Activated CD4-positive, alpha-beta T cell treated with anti-CD3 and anti-CD28 coated beads, Interleukin-2, amount 50 U/mL, for 16 hours (primary cell): ENCODE measurements at regions not wholly inside any gene's neighbourhood (a gene's known extent, or its start where the extent isn't known, plus 50 kb on each side); places are given as distances from the start of the nearest gene placed in this dataset.
"Not testable (repeated sequence)": the region's sequence is repeated elsewhere in the genome, so short reads cannot be mapped to it uniquely, and the experiment has no call there.

Source experiments
- DNase-seq: peaks from one replicate; pipeline ENCODE4 v3.0.0-alpha.2; 2020

DNA sequence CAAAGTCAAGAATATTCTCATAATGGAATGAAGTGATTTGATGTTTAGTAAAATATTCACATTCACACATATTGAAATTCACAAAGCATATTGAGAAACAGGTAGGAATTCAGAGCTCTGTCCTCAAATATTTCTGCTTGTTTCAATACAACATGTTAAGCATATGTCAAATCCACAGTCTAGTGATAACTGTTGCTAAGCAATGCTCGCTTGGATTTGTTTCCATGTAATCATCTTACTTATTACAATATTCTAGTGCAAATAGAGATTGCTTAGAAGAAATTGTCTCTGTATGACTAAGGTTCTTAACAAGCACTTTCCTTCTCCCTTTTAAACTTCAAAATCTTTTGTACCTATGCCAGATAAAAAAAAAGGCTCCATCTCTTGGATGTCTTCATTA, 995.7 kb downstream of the CDH18 start:
- no peak for DNase-seq

DNA sequence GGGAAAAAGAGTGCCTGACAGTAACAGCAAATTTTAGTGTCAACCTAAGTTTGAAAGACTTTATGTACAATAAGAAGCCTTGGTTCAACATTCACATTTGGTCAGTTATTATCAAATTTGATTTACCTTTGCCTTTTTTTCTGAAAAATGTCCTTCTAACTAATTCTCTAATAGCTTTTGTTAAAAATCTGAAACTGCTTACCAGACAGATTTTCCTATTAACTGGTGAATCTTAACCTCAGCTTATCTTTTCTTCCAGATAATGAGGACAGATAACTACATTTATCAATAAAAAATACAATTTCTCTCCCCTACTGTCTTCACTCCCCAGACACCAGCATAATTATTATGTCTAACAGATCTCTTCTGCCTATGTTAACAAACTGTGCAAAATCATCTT, 988.5 kb downstream of the CDH18 start:
- DNase-seq = no peak

DNA sequence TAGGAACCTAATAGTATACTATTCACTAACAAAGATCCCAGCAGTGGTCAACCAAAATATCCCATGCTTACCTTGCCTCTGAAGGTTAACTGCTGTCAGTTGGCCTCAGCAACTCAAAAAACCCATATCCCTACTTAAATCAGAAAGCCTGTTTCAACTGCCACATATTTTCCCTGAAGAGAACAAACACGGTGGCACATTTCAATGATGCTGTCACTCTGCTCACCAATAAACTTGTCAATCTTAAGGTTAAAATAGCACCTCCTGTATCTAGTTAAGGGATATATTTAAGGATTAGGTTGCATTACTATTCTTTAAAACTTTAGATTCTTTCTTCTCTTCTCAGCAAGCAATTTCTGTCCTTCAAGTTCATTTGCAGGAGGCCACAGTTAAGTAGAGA, 986.9 kb downstream of the CDH18 start:
- no peak for DNase-seq

DNA sequence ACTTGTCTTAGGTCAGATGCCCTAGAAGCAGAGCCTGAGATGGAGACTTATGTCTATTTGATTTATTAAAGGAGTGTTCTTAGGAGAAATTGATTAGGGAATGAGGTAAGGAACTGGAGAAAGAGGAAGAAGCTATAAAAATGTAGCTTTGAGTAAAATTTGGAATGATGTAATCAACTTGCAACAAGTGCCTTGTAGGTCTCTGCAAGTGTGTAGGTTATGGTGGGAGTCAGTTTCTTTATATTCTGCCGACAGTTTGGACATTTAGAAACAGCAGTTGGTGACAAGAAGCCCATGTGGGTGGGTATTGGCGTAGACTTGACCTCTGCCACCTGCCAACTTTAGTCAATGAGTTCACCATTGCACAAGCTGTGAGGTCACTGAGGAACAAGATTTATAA, 986.5 kb downstream of the CDH18 start:
- DNase-seq = no peak

DNA sequence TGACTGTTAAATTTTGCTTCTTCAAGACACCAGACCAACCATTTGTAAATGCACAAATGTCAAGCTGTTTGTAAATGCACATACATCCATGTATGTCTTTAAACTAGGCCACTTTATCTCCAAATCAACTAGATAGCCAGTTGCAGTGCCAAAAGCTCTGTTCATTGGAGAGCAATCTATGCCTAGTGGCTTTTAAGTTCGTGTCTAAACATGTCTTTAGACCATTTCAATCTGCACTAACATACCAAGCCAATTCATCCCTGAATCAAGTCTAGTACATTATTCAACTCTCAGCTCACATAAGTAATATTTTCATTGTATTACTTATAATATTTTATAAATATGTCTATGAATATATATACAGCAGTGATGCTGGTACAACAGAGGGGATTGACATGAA, 985.9 kb downstream of the CDH18 start:
- no peak for DNase-seq

DNA sequence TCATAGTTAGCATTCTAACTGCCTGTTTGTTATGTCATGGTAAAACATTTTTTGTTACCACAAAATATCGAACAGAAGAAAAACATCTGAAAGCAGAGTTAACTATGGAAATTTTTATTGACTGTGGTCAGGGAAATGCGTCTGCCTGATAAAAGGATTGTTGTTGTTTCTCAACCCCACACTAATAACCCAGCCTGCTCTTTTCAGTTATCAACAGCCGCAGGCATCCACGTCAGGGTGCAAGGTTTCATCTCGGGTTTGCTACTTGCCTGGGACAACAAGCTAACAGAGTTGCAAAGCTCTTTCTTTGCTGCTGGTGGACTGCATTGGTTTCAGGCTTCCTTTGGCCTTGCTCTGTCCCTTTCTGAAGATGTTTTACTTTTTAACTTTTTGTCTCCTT, 969.2 kb downstream of the CDH18 start:
- no peak for DNase-seq

DNA sequence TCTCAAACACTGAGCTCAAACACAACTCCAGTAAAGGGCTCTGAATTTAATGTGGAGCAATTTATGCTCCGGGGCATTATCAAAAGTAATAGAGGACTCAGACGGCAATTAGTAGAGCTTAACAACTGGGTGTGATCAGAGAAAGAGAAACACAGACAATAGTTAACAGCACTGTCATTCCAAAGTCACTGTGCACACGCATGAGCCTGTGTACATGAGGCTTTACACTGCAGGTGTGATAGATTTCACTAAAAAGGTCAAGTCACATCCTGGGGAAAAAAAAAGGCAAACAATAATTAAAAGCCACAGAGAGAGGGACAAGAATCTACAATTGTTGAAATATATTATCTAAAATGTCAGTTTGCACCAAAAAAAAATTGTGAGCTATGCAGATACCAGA, 956.5 kb downstream of the CDH18 start:
- DNase-seq = no peak

DNA sequence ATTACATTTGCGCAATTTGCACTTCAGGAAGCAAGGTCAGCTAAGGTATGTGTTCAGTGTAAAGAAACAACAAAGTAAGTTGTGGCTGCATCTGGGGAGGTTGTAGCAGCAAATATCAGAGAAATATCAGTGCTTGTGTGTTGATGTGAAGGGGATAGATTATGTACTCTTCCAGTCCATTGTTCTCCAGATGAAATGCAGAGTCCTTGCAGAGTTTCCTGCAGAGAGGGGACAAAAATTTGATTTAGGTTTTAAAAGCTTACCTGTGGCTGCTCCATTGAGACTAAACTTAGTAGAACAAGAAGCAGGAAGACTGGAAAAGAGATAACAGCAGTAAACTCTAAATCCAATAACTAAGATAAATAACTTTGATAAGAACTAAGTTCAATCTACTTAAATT, 952.2 kb downstream of the CDH18 start:
- DNase-seq = no peak

DNA sequence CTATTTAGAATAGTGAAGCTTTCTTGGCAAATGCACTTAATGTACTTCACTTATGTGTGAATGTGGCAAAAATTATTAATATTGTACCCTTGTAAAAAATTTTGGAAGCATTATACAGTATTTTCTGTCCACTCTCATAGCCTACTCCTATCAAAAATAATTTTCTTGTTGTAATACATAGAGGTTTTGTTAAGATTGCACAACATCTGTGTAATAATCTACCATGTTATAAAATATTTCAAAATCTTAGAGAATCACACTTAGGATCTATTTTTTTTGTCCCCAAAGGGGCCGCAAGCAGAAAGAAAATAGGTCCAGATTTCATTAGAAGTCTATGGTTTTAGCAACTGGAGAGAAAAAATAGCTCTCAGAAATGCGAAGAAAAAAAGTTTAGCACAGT, 945.9 kb downstream of the CDH18 start:
- DNase-seq = no peak

DNA sequence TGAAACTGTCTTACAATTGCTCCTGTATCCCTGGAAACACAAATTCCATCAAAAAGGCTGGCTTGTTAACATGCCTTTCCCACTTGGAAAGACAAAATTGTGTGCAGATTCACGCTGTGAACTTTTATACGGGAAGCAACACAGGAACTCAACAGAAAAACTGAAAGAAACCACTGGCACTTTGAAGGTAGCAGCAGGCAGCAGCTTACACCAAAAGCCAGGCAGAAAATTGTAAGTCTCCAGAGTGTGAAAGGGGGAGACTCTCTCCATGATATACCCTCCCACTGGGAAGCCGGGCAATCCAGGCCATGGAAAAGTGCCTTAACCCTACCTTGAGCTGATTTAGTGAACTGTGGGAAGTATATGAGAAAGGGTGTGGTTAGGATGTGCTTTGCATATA, 943.7 kb downstream of the CDH18 start:
- DNase-seq = no peak

DNA sequence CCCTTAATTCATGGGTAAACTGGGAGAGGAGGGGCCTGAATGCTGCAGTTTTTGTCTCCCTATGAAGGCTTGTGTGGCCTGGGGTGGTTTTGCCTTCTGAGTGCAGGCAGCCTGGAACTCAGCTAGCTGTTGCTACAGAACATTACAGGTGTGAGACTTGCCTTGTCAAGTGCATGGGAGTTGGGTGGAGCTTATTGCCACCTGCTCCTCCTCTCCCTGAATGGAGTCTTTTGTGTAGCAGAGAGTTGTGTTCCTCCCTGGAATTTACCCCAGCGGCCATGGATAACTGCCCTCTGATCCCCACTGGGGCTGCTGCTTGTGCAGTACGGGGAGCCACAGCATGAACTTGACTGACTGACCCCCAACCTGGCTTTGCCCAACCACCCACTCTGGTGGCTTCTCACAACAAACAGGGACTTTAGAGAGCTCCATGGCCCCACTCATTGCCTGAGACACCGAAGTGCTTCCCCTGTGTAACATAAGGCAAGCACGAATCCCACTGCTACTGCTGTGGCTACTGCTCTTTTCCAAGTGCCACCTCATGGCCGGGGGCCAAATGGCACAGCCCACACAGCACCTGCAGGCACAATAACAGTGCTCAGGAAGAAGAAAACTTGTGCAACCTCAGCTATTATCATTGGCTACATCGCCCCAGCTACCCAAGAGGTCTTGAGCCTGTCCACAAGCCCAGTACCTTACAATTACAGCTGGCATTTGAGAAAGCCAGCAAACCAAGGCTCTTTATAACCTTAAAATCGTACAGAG, 942.9 kb downstream of the CDH18 start:
- DNase-seq = no peak

DNA sequence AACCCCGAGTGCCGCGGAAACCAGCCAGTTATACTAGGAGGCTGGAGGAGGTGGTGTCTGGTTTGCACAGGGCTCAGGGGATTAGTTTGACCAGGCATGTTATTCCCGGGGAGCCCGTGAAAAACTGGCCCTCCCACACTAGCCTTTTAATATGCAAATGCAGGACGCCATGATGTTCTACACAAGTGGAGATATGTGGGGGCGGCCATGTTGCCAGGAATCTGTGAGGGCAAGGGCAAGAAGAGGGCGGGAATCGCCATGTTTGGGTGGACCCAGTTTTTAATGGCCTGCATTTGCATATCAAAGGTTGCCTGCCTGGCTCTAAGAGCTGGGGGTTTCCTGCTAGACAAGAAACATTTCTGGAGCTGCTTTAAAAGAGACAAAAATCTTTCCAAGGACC, 940.7 kb downstream of the CDH18 start:
- no peak for DNase-seq

DNA sequence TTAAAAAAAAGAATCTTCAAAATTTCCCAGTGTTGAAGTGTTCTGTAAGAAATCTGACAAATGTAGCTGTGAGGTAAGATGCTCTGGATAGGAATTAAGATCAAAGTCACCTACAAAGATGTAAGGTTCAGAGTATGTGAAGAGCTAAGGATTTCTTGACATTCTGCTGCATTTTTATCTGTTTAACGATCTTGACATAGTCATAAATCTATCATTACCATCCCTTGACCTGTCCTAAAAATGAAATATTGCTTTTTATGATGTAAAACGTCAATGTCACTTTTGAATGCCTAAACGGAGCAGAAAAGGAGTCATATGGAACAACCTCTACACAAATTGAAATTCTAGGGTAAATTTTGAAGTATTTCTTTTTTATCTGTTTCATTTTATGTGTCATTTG, 939.3 kb downstream of the CDH18 start:
- no peak for DNase-seq

DNA sequence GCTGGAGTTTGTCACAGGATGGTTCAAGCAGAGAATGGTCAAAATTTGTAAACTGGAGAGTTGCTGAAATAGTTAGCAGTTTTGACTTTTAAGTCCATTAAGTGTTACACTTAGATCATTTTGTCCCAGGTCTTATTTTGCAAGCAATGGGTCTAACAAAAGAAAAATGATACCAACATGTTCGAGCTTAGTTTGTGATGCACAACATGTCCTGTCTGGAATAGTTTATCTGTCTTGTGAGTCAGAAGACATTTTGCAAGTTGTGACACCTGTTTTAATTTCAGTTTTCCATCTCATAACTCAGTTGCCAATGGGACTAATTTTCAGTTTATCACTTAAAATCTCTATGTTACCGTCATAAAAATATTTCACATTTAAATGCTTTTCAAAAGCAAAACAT, 929.8 kb downstream of the CDH18 start:
- DNase-seq = no peak

DNA sequence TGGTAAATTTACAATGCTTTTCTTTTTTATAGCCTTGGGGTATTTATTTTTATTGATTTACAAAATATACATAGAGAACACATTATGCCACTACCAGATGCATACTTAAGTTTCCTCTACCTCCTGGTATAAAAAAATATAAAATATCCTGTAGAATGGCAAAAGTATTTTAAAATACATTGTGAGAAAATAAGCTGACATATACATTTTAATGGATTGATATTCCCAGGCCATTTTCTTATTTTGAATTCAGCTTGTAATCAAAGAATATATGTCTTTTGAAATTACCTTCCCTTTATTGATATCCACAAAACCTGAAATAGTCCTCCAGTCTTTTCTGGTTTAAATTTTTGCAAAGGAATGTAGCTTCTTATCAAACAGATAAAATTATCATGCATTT, 923.9 kb downstream of the CDH18 start:
- DNase-seq = no peak

DNA sequence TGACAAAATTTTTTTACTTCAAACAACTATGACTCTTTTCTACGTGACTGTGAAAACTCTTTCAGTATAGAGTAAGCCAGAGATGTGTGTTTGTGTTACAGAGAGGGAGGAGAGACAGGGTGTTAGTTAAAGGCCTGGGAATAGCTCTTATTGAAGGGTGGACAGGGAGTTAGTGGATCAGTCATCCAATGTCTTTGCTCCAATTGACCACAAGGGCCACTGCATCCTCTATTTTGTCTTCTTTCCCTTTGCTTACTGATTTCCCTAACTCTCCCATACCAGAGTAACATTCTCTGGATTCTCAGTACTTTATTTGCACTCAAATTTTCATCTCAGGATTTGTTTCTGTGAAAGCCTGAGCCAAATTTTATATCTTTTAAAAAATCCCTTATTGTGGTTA, 920.3 kb downstream of the CDH18 start:
- DNase-seq = no peak

DNA sequence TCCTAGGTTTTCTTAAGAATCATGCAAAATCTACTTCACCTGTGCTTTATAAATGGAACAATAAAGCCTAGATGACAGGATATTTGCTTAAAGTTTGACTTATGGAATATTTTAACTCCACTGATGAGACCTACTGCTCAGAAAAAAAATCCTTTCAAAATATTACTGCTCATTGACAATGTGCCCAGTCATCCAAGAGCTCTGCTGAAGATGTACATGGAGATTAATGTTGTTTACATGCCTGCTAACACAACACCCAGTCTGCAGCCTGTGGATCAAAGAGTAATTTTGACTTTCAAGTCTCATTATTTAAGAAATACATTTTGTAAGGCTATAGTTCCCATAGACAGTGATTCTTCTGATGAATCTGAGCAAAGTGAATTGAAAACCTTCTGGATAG, 889.6 kb downstream of the CDH18 start:
- DNase-seq = no peak

DNA sequence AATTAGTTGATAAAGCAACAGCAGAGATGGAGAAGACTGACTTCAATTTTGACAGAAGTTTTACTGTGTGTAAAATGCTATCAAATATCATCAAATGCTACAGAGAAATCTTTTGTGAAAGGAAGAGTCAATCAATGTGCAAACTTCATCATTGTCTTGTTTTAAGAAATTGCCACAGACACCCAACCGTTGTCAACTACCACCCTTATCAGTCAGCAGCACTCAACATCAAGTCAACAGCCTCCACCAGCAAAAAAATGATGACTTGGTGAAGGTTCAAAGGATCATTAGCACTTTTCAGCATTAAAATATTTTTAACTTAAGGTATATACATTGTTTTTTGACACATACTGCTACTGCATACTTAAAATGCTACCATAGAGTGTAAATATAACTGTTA, 888.8 kb downstream of the CDH18 start:
- no peak for DNase-seq

DNA sequence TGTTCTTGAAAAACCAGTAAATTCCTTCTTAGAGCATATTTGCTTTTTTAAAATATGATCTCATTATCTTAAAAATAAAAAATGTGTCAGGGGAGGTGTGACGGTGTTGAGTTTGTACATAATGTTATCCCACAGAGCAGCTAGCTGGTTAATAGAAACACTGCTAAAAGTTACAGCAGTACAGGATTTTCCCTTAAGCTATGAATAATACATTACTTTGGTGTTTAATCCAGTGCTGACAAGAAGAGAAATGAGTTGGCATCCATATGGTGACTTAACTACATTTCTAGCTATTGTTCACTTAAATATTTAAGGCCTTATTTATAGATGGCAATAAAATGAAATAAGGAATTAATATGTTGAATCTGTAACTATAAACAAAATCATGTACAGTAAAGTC, 883.1 kb downstream of the CDH18 start:
- DNase-seq = no peak

DNA sequence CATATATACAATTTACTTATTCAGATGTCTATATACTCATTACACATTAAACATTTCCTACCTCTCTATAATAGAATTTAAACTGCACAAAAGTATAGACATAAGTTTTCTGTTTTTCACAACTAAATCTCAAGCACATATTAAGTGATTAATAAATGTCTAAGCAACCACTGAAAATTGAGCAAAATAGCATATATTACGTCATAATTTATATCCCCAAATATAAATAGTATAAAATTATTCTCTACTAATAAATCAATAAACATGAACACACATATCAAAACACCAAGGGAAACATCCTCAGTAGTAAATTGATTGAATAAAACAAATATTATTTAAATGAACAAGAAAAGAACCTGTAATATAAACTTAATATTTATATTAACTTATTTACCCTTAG, 865.1 kb downstream of the CDH18 start:
- no peak for DNase-seq

DNA sequence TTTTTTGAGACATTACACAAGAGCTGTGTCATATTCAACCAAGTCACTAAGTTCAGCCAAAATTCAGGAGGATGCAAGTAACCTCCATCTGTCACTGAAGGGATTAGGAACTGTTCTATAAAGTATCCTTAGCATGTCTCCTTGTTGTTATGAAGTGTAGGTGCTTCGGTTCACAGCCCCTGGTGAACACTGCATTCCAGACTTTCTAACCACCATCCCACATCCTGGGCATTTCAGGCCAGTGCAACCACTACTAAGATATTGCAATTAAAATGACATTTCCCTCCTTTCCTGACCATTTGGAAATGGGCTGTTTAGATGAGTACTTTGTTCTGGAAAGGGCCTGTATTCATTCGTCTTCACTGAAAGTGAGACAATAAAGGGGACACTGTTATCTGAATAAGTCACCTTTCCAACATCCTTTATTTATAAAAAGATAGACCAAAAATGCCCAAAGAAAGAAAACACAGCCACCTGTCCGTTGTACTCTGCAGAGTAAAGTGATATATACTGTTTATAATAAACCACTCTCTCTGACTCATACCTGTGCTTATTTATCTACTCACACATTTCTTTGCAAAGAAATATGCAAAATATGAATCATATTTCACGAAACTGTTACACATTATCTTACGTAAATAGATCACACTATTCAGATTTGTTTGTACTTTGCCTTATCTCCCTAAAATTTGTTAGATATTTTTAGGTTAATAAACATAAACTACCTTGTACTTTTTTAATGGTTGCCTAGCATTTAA, 861.9 kb downstream of the CDH18 start:
- DNase-seq = no peak

DNA sequence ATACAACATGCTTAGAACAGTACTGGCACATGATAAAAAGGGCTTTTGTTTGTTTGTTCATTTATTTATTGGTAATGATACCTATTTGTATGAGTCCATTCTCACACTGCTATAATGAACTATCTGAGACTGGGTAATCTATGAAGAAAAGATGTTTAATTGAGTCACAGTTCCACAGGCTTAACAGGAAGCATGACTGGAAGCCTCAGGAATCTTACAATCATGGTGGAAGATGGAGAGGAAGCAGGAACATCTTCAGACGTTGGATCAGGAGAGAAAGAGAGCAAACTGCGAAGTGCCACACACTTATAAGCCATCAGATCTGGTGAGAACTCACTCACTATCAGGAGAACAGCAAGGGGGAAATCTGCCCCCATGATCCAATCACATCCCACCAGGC, 847.7 kb downstream of the CDH18 start:
- DNase-seq = no peak

DNA sequence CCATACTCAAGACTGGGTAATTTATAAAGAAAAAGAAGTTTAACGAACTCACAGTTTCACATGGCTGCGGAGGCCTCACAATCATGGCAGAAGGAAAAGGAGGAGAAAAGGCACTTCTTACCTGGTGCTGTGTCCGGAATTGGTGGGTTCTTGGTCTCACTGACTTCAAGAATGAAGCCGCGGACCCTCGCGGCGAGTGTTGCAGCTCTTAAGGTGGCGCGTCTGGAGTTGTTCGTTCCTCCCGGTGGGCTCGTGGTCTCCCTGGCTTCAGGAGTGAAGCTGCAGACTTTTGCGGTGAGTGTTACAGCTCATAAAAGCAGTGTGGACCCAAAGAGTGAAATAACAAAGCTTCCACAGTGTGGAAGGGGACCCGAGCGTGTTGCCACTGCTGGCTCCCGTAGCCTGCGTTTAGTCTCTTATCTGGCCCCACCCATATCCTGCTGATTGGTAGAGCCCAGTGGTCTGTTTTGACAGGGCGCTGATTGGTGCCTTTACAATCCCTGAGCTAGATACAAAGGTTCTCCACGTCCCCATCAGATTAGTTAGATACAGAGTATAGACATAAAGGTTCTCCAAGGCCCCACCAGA, 846.0 kb downstream of the CDH18 start:
- not testable (repeated sequence) for DNase-seq

DNA sequence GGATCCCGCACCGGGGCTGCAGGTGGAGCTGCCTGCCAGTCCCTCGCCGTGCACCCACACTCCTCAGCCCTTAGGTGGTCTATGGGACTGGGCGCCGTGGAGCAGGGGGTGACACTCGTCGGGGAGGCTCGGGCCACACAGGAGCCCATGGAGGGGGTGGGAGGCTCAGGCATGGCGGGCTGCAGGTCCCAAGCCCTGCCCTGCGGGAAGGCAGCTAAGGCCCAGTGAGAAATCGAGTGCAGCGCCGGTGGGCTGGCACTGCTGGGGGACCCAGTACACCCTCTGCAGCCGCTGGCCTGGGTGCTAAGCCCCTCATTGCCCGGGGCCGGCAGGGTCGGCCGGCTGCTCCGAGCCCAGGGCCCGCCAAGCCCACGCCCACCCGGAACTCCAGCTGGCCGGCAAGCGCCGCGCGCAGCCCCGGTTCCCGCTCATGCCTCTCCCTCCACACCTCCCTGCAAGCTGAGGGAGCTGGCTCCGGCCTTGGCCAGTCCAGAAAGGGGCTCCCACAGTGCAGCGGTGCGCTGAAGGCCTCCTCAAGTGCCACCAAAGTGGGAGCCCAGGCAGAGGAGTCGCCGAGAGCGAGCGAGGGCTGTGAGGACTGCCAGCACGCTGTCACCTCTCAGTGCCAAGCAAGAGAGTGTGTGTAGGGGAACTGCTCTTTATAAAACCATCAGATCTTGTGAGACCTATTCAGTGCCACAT, 845.1 kb downstream of the CDH18 start:
- not testable (repeated sequence) for DNase-seq
